Common myeloid progenitor, CD34-positive (primary cell): ENCODE measurements at regions not wholly inside any gene's neighbourhood (a gene's known extent, or its start where the extent isn't known, plus 50 kb on each side); places are given as distances from the start of the nearest gene placed in this dataset.

Experiments used
- CTCF ChIA-PET: fragments of 350-600 bp; sonication (Branson Sonifier 250); formaldehyde crosslinking; loops from one replicate; lab custom pipeline; 2021; ENCODE audit warnings: antibody characterized with exemption; lab: Charles Lee
- POLR2A ChIA-PET: fragments of 350-600 bp; sonication (Branson Sonifier 250); formaldehyde crosslinking; loops from one replicate; lab custom pipeline; 2021; ENCODE audit warnings: antibody characterized with exemption; lab: Charles Lee
- DNase-seq, 3 donors: peaks; one replicate each; pipeline versions ENCODE4 v3.0.0 to v3.0.0-alpha.2; 2013
- H3K27ac ChIP-seq, 2 experiments: 1 replicate in 1 of 2; 2 replicates in 1 of 2; pipeline ENCODE4 v1.7.0; 2013; ENCODE audit warnings: inconsistent platforms in 2 of 2, low read length in 2 of 2, mild to moderate bottlenecking in 2 of 2, low read depth in 1 of 2, moderate library complexity in 1 of 2; ENCODE audit not compliant: severe bottlenecking in 2 of 2, insufficient read depth in 1 of 2, poor library complexity in 1 of 2
- H3K27me3 ChIP-seq, 5 experiments: replicated peaks in 2 of 5; 1 replicate in 3 of 5; 2 replicates in 2 of 5; pipeline versions ENCODE4 v1.6.1 to v1.7.0; 2013; ENCODE audit warnings: low read length in 4 of 5, mild to moderate bottlenecking in 2 of 5, moderate library complexity in 2 of 5, inconsistent platforms in 1 of 5; ENCODE audit not compliant: insufficient read depth in 5 of 5, control insufficient read depth in 4 of 5
- H3K36me3 ChIP-seq, 4 experiments: 1 replicate in 2 of 4; 2 replicates in 2 of 4; pipeline versions ENCODE4 v1.6.1 to v1.7.0; 2013; ENCODE audit warnings: low read length in 3 of 4, control low read depth in 1 of 4, mild to moderate bottlenecking in 1 of 4; ENCODE audit not compliant: control insufficient read depth in 4 of 4, insufficient read depth in 4 of 4
- H3K4me1 ChIP-seq, 4 experiments: 1 replicate in 3 of 4; 2 replicates in 1 of 4; pipeline versions ENCODE4 v1.6.1 to v1.7.1; 2013; ENCODE audit warnings: low read length in 3 of 4, mild to moderate bottlenecking in 3 of 4, control low read depth in 1 of 4, inconsistent platforms in 1 of 4, moderate library complexity in 1 of 4; ENCODE audit not compliant: control insufficient read depth in 4 of 4, insufficient read depth in 4 of 4; ENCODE audit errors: control extremely low read depth in 1 of 4
- H3K4me3 ChIP-seq, 7 experiments: 1 replicate in 4 of 7; 2 replicates in 3 of 7; pipeline versions ENCODE4 v1.5.1 to v1.7.0; 2013; ENCODE audit warnings: mild to moderate bottlenecking in 7 of 7, low read length in 6 of 7, moderate library complexity in 6 of 7, inconsistent platforms in 2 of 7, low read depth in 2 of 7, control low read depth in 1 of 7; ENCODE audit not compliant: insufficient read depth in 4 of 7, control insufficient read depth in 1 of 7; ENCODE audit errors: extremely low read depth in 1 of 7
- H3K9me3 ChIP-seq, 5 experiments: 1 replicate in 4 of 5; 2 replicates in 1 of 5; pipeline versions ENCODE4 v1.6.1 to v1.7.1; 2013; ENCODE audit warnings: low read length in 4 of 5, mild to moderate bottlenecking in 2 of 5, inconsistent platforms in 1 of 5, low read depth in 1 of 5, moderate library complexity in 1 of 5; ENCODE audit not compliant: control insufficient read depth in 4 of 5, insufficient read depth in 2 of 5; ENCODE audit errors: control extremely low read depth in 1 of 5
- WGBS: methylation state at CpG from one replicate; pipeline ENCODE4 v1.1.5; 2013; ENCODE audit not compliant: insufficient coverage; 5-methylcytosine and 5-hydroxymethylcytosine counted together

DNA sequence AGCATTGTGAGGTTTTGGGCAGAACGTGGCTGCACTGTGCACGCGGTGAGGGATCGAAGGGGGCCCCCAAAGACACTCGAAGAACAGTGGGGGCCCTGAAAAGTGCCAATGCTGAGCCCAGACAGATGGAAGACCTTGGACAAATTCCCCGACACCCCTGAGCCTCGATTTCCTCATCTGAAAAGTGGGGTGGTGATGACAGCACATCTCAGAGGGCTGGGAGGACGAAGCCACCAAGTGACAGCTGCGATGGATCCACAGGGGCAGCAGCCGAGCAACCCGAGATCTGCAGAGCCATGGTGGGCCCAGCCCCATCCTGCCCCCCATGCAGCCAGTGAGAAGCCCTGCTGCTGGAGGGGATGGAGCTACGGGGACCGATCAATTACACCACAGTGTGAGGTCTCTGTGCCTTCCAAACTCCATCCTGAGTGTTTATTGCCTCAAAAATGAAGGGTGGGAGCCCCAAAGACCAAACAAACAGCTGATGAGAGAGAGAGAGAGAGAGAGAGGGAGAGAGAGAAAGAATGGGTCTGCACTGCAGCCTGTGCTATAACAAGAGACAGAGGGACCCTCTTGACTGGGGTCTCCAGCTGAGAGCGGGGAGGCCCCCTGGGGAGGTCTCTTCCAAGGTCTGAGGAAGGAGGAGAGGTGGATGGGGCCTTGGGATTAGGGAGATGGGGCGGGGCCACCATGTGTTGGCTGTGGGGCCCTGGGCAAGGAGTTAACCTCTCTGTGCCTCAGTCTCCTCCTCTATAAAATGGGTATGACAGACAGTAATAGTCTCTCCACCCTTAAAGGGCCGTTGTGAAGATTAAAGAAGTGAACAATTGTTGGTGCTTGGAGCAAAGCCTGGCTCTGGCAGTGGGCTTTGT, 134.4 kb upstream of the IER5L start:
- no peak overlapping the region for H3K4me3 ChIP-seq
- DNase-seq, result no peak
- no peaks in the 10 kb centered on the region for H3K36me3 ChIP-seq
- H3K4me1 ChIP-seq, result no peaks in the 10 kb centered on the region
- no peak overlapping the region for H3K27ac ChIP-seq
- H3K27me3 ChIP-seq, result no peaks in the 10 kb centered on the region
- ChIA-PET CTCF (interaction anchor here (1.3 kb wide), 1 partner anchor 138 kb away, joined by 3 read pairs; no protein-coding TSS in a partner anchor), POLR2A (no interaction called here)
- peaks cover 0 to 4% (median 0%) of the 10 kb centered on the region in 5 experiments for H3K9me3 ChIP-seq
- WGBS, result 97% methylated on average over 11 of the region's 16 CpGs

DNA sequence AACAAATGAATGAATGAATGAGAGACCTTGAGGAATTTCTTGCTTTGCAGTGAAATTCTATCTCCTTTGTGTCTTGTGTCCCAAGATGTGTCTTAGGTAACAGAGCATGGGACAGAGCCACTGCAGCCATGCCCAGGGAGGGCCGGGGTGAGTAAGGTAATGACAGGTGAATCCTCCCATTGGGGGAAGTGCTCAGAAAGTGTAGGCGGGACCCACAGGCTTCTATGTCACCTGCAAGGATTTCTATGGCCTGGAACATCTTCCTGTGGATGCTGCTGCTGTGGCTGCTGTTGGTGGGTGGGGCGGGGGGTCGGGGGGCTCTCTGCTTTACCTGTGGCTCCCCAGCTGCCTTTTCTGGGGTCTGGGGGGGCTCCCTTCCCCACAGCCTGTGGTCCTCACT, 133.6 kb upstream of the IER5L start:
- Histone ChIP-seq H3K4me1 (no peaks in the 10 kb centered on the region), H3K27ac (no peak overlapping the region), H3K36me3 (no peaks in the 10 kb centered on the region), H3K4me3 (no peak overlapping the region), H3K9me3 (peaks cover 0 to 4% (median 0%) of the 10 kb centered on the region in 5 experiments), H3K27me3 (no peaks in the 10 kb centered on the region)
- ChIA-PET CTCF (no interaction called here), POLR2A (no interaction called here)
- 89% methylated on average over 3 of the region's 4 CpGs for WGBS
- DNase-seq, result no peak

DNA sequence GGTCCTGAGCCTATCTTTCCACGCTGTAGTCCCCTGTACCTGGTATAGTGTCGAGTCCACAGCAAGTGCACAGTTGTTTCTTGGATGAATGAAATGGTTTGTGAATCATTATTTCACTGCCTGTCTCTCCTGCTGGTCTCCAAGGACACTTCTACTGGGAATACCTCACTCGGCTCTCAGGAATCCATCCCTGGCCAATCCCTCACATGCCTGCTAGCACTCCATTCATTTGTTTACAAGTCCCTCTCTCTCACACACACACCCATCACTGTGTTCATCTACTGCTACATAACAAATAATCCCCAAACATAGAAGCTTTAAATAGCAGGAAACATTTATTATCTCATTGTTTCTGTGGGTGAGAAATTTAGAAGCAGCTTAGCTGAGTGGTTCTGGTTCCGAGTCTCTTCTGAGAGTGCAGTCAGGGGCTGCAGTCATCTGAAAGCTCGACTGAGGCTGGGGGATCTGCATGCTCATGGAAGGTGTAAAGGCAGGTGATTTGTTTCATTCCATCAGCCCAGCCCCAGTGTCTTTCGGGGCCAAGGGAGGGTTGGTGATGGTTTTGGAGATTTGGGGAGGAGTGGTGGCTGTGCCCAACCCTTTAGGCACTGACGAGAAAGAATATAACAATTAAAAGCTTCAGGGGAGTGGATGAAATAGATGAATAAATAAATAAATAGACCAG, 132.7 kb upstream of the IER5L start:
- Histone ChIP-seq H3K27ac (no peak overlapping the region), H3K4me3 (no peak overlapping the region), H3K27me3 (no peaks in the 10 kb centered on the region), H3K9me3 (peaks cover 0 to 4% (median 0%) of the 10 kb centered on the region in 5 experiments), H3K4me1 (no peaks in the 10 kb centered on the region), H3K36me3 (no peaks in the 10 kb centered on the region)
- WGBS, result 97% methylated on average over 5 of the region's 7 CpGs
- DNase-seq, result no peak
- POLR2A ChIA-PET, result no interaction called here
- CTCF ChIA-PET, result interaction anchor here (0.7 kb wide), 1 partner anchor 126 kb away, joined by 3 read pairs; no protein-coding TSS in a partner anchor

DNA sequence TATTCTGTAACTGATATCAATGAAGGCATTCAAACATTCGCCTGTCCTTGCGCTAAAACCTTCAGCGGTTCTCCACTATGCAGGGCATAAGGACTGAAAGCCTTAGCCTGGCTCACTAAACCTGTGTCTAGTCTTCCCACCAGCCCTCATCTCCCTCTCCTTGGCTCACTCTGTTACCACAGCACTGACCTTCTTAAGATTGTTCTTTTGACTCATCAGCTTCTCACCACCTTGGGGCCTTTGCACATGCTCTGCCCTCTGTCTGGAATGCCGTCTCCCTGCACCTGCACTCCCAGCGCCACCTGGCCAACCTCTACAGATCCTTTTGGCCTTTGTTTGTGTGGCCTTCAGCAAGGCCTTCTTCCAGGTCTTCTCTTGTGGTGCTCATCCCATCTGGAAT, 131.8 kb upstream of the IER5L start:
- H3K27ac ChIP-seq, result no peak overlapping the region
- H3K36me3 ChIP-seq, result no peaks in the 10 kb centered on the region
- H3K27me3 ChIP-seq, result no peaks in the 10 kb centered on the region
- H3K4me1 ChIP-seq, result no peaks in the 10 kb centered on the region
- WGBS, result 100% methylated on average over 5 of the region's 5 CpGs
- H3K9me3 ChIP-seq, result peaks cover 0 to 4% (median 0%) of the 10 kb centered on the region in 5 experiments
- POLR2A ChIA-PET, result no interaction called here
- DNase-seq, result no peak
- H3K4me3 ChIP-seq, result no peak overlapping the region
- CTCF ChIA-PET, result no interaction called here

DNA sequence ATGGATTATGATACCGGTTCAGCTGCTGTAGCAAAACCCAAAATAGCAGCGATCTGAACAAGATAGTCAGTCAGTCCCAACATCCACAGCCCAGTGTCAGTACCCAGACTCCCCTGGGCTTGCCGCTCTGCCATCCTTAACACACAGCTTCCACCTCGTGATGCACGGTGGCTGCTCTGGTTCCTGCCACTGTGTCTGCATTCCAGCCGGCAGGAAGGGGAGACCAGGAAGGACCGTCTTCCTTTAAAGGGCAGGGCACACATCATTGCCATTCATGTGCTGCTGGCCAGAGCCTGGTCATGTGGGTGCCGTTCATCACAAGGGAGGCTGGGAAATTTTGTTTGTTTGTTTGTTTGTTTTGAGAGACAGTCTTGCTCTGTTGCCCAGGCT, 131.0 kb upstream of the IER5L start:
- 100% methylated on average over 8 of the region's 8 CpGs for WGBS
- no peaks in the 10 kb centered on the region for H3K36me3 ChIP-seq
- no peak for DNase-seq
- H3K9me3 ChIP-seq, result peaks cover 0 to 4% (median 0%) of the 10 kb centered on the region in 5 experiments
- H3K4me3 ChIP-seq, result no peak overlapping the region
- CTCF ChIA-PET, result interaction anchor here (0.7 kb wide), 1 partner anchor 9 kb away, joined by 4 read pairs; no protein-coding TSS in a partner anchor
- no peaks in the 10 kb centered on the region for H3K27me3 ChIP-seq
- POLR2A ChIA-PET, result interaction anchor here (0.6 kb wide), 1 partner anchor 289 kb away, joined by 3 read pairs; no protein-coding TSS in a partner anchor
- no peaks in the 10 kb centered on the region for H3K4me1 ChIP-seq
- no peak overlapping the region for H3K27ac ChIP-seq

DNA sequence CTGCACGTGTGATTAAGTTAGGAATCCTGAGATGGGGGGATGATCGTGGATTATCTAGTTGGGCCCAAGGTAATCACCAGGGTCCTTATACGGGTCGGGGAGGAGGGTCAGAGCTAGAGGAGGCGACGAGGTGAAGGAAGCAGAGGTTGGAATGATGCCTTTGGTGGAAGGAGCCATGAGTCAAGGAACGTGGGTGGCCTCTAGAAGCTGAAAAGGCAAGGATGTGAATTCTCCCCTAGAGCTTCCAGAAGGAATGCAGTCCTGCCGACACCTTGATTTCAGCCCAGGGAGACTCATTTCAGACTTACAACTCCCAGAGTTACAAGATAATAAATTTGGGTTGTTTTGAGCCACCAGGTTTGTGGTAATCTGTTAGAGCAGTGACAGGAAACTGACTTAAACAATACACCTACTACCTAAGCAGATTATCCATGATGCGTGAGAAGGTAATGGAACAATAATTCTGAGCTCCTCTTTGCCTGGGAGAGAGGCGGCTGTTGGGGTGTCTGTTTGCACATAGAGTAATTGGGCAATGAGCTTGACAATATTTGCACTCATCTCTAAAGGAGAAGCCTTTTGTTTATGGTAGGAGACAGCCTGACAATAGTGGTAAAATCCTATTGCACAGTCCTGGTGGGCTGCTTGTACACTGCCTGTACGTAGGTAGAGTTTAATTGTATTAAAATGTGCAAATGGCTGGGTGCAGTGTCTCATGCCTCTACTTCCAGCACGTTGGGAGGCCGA, 129.3 kb upstream of the IER5L start:
- no peak for DNase-seq
- Histone ChIP-seq H3K4me1 (no peaks in the 10 kb centered on the region), H3K36me3 (no peaks in the 10 kb centered on the region), H3K4me3 (no peak overlapping the region), H3K27me3 (no peaks in the 10 kb centered on the region), H3K27ac (no peak overlapping the region), H3K9me3 (peaks cover 0 to 8% (median 1%) of the 10 kb centered on the region in 5 experiments)
- 96% methylated on average over 12 of the region's 13 CpGs for WGBS
- ChIA-PET CTCF (interaction anchor here (0.6 to 1.5 kb wide), 4 partner anchors 12 to 129 kb away, joined by 3 read pairs; no protein-coding TSS in a partner anchor), POLR2A (no interaction called here)
